Retinal pigment epithelial cell (primary cell): ENCODE measurements at regions not wholly inside any gene's neighbourhood (a gene's known extent, or its start where the extent isn't known, plus 50 kb on each side); places are given as distances from the start of the nearest gene placed in this dataset.

ENCODE experiments used
- DNase-seq: peaks from one replicate; pipeline ENCODE4 v3.0.0-alpha.2; 2010; ENCODE audit warnings: low read depth
- H3K4me3 ChIP-seq: 2 replicates; pipeline ENCODE4 v1.5.1; 2011; ENCODE audit warnings: mild to moderate bottlenecking, low read length, control low read depth, moderate library complexity
- TF ChIP-seq, protein P1 (sequence below): conservative IDR thresholded peaks from 2 replicates; pipeline ENCODE4 v1.5.1; 2011; ENCODE audit warnings: low read depth, low read length, control low read depth, inconsistent platforms

DNA sequence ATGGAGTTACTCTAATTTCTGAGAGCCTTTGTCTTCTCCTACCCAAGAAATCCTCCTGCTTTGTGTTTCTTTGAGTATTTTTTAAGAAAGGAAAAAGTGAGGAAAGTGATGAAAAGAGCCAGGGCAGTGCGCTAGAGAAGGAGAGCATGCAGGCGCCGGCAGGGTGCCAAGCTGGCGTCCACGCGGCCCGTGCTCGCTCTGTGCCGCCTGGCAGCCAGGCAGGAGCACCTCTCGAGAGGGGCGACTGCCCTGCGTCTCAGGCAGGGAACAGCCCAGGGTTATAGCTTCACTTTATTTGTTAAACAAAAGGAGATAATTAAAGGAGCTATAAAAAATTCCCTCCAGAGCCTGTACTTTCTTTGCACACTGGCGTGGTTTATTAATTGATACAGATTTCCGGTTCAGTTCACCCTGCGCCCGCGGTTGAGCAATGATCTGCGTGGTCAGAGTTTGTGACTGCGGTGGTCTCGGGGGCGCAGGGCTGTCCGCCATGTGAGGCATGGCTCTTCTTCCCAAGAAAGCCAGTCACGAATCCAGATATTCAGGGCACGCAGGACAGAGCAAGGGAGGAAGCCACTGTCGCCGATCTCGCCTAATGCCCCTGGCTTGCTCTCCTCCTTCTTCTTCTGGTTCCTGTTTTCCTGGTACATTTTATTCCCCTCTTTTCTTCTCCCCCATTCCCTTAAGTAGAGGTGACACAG, 110.8 kb upstream of the PAQR3 start:
- no peak overlapping the region for H3K4me3 ChIP-seq
- no peak for DNase-seq
- TF ChIP-seq, protein P1, sequence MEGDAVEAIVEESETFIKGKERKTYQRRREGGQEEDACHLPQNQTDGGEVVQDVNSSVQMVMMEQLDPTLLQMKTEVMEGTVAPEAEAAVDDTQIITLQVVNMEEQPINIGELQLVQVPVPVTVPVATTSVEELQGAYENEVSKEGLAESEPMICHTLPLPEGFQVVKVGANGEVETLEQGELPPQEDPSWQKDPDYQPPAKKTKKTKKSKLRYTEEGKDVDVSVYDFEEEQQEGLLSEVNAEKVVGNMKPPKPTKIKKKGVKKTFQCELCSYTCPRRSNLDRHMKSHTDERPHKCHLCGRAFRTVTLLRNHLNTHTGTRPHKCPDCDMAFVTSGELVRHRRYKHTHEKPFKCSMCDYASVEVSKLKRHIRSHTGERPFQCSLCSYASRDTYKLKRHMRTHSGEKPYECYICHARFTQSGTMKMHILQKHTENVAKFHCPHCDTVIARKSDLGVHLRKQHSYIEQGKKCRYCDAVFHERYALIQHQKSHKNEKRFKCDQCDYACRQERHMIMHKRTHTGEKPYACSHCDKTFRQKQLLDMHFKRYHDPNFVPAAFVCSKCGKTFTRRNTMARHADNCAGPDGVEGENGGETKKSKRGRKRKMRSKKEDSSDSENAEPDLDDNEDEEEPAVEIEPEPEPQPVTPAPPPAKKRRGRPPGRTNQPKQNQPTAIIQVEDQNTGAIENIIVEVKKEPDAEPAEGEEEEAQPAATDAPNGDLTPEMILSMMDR, result no peak

DNA sequence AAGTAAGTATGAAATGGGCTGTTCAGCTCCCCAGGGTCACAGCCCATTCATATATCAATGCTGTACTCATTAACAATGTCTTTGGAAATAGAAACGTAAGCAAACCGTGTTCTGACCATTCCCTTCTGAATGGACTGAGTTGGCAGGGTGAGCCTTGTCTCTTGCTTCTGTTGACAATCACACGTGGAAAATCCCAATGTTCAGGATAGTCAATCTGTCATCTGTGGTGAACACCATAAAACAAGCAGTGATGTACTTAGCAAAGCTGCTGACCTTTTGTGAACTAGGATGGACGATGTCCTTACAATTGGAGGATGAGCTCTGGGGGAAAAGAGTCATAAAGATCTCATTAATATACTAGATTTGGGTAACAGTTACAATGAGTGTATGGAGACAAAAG, 109.6 kb upstream of the PAQR3 start:
- TF ChIP-seq, protein P1, result no peak
- no peak overlapping the region for H3K4me3 ChIP-seq
- no peak for DNase-seq

GRCh38 chr4:79047316-79047715, 108.1 kb upstream of the PAQR3 start:
- no peak for DNase-seq
- TF ChIP-seq, protein P1, result no peak
- H3K4me3 ChIP-seq, result no peak overlapping the region

- no peak for DNase-seq
- TF ChIP-seq, protein P1, result no peak
- H3K4me3 ChIP-seq, result no peak overlapping the region
Measured at GRCh38 chr4:79046016-79046592, 106.9 kb upstream of the PAQR3 start.

- DNase-seq, result peak; percentile 38
- H3K4me3 ChIP-seq, result no peak overlapping the region
- TF ChIP-seq, protein P1, result no peak
Measured at GRCh38 chr4:79044141-79044659, 105.0 kb upstream of the PAQR3 start.

DNA sequence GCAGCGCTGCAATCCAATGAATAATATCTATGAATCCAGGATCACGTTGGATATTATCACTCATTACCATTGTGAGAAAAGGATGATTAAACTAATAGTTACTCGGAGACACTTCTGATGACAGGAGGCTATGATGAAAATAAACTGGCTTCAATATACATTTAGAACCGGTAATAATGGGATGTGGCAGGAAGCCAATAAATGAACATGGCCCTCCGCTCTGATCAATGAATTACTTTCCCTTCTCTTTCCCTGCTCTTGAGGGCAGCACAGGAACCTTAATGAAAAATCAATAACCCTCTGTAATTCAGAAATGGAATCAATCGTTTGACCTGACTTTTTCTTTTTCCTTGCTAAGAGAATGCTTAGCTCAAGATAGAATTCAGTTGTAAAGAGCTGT, 103.9 kb upstream of the PAQR3 start:
- DNase-seq, result no peak
- TF ChIP-seq, protein P1, result no peak
- no peak overlapping the region for H3K4me3 ChIP-seq
